ENCODE measurements at regions not wholly inside any gene's neighbourhood (a gene's known extent, or its start where the extent isn't known, plus 50 kb on each side); places are given as distances from the start of the nearest gene placed in this dataset.

DNA sequence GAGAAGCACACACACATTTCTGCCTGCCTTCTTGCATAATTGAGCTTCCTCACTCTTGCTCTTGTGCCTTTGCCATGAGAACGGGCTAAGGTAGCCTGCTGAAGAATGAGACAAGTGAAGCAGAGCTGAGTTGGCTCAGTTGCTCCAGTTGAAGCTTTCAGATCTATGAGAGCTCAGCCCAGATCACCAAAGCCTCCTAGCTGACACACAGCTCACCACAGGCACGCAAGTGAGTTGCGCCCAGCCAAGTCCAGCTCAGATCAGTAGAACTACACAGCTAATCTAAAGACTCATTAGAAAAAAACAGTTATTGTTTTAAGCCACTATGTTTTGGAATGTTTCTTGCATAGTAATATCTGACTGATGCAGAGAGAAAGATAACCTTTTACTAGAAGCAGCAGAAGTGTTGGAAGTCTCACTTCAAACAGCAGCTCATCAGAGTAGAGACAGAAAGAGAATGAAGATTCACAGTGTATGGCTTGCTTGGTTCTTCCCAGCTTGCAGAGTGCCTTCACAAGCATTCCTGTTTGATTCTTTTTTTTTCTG is 362.4 kb downstream of the MID1IP1 start:
- TF ChIP-seq YY1 (IDR thresholded peaks at IDR 0.05; ENCODE audit: insufficient read depth, insufficient read length), result no peak
- no peak for TF ChIP-seq ZNF274 (IDR thresholded peaks at IDR 0.05; ENCODE audit: low read depth, low read length)

All from NT2/D1 (cell line).